ENCODE measurements at regions not wholly inside any gene's neighbourhood (a gene's known extent, or its start where the extent isn't known, plus 50 kb on each side); places are given as distances from the start of the nearest gene placed in this dataset.

- WGBS, 2 experiments (ENCODE audit: extremely low coverage in 1 of 2, insufficient coverage in 1 of 2, insufficient read length in 1 of 2, insufficient replicate concordance in 2 of 2, low coverage in 1 of 2, low lambda C conversion rate in 2 of 2, missing lambda C conversion rate in 1 of 2) = 98% methylated on average over 3 of the region's 3 CpGs; no CpG with 5 or more reads in 1 of the 2 experiments
- no peak overlapping the region for H2BK20ac ChIP-seq (ENCODE audit: low read length)
- no peaks in the 10 kb centered on the region for H4K20me1 ChIP-seq (replicated peaks in 1 of 2; ENCODE audit: control insufficient read depth in 1 of 2, insufficient read depth in 2 of 2, low read length in 2 of 2)
- CTCF ChIA-PET (ENCODE audit: partially characterized antibody) = interaction anchor here (1.0 to 2.2 kb wide), 5 partner anchors 9 to 105 kb away, joined by 3 to 10 read pairs (median 4); no protein-coding TSS in a partner anchor
- no peak for DNase-seq (ENCODE audit: low read depth in 1 of 2, low spot score in 2 of 2)
- H3K4me1 ChIP-seq (replicated peaks in 1 of 4; ENCODE audit: control insufficient read depth in 3 of 4, insufficient read depth in 4 of 4, low read length in 3 of 4) = no peaks in the 10 kb centered on the region
- H2AK5ac ChIP-seq (ENCODE audit: low read depth, low read length) = no peak overlapping the region
- no peak for FAIRE-seq
- no peaks in the 10 kb centered on the region for H3K27me3 ChIP-seq (replicated peaks in 1 of 4; ENCODE audit: control insufficient read depth in 3 of 4, extremely low read depth in 1 of 4, insufficient read depth in 3 of 4, low read length in 3 of 4)
- H3K9ac ChIP-seq (replicated peaks in 1 of 4; ENCODE audit: extremely low read depth in 1 of 4, low read depth in 3 of 4, low read length in 3 of 4) = no peak overlapping the region
- no peak overlapping the region for H3K14ac ChIP-seq (ENCODE audit: insufficient read length)
- no peaks in the 10 kb centered on the region for H3K9me3 ChIP-seq (ENCODE audit: insufficient read depth in 2 of 2, low read depth in 1 of 2, low read length in 1 of 2)
- no peaks in the 10 kb centered on the region for H3K79me1 ChIP-seq (ENCODE audit: low read depth, low read length)
- H3K36me3 ChIP-seq (ENCODE audit: control insufficient read depth in 2 of 4, insufficient read depth in 4 of 4, low read length in 3 of 4) = no peaks in the 10 kb centered on the region
- no peak overlapping the region for H2BK12ac ChIP-seq (ENCODE audit: low read depth, low read length)
- no peak overlapping the region for H4K5ac ChIP-seq (ENCODE audit: insufficient read length, low read depth, low read length)
- no peak overlapping the region for H3K18ac ChIP-seq (ENCODE audit: extremely low read depth, low read length)
- H4K91ac ChIP-seq (replicated peaks; ENCODE audit: insufficient read length, low read length) = no peak overlapping the region
- no peak overlapping the region for H2BK15ac ChIP-seq (ENCODE audit: low read length)
- H4K8ac ChIP-seq (ENCODE audit: extremely low read depth, insufficient read depth, low read length) = no peak overlapping the region
- H3K4ac ChIP-seq (replicated peaks; ENCODE audit: insufficient read length, low read depth, low read length) = no peak overlapping the region
- no peak overlapping the region for H2BK5ac ChIP-seq (ENCODE audit: low read depth, low read length)
- no peak overlapping the region for H2BK120ac ChIP-seq (replicated peaks; ENCODE audit: low read depth, low read length)
- H3K27ac ChIP-seq (ENCODE audit: low read depth, low read length) = no peak overlapping the region
- H3K4me3 ChIP-seq (ENCODE audit: extremely low read depth in 1 of 4, insufficient read depth in 2 of 4, low read depth in 3 of 4, low read length in 4 of 4) = no peak overlapping the region
- H3K4me2 ChIP-seq (ENCODE audit: insufficient read depth in 1 of 2, low read depth in 2 of 2, low read length in 2 of 2) = no peak overlapping the region
- POLR2A ChIA-PET (ENCODE audit: partially characterized antibody) = interaction anchor here (0.6 kb wide), 1 partner anchor 455 kb away, joined by 4 read pairs; no protein-coding TSS in a partner anchor
- no peak overlapping the region for H2AFZ ChIP-seq (ENCODE audit: low read length)
- no peaks in the 10 kb centered on the region for H3K79me2 ChIP-seq (ENCODE audit: control insufficient read depth in 1 of 2, insufficient read depth in 2 of 2, low read length in 2 of 2)
- TF ChIP-seq NANOG (IDR thresholded peaks at IDR 0.05; ENCODE audit: insufficient read depth, low read depth, low read length, poor library complexity, severe bottlenecking) = no peak
- no peak for TF ChIP-seq MAX (IDR thresholded peaks at IDR 0.05)
- no peak for TF ChIP-seq TBP (IDR thresholded peaks at IDR 0.05; ENCODE audit: low read depth, low read length)
- TF ChIP-seq TAF1 (IDR thresholded peaks at IDR 0.05; ENCODE audit: low read depth, low read length) = no peak
- no peak for TF ChIP-seq BACH1 (IDR thresholded peaks at IDR 0.05; ENCODE audit: low read length)
- TF ChIP-seq SUZ12 (IDR thresholded peaks at IDR 0.05; ENCODE audit: low read length) = no peak
- no peak for TF ChIP-seq CBX8 (IDR thresholded peaks at IDR 0.05; ENCODE audit: borderline replicate concordance, low read depth, low read length)
- no peaks in the 10 kb centered on the region for H3K23me2 ChIP-seq (ENCODE audit: low read depth, low read length)
- no peak overlapping the region for H3K23ac ChIP-seq (ENCODE audit: insufficient read length)
- H3K56ac ChIP-seq (replicated peaks; ENCODE audit: insufficient read length, low read depth, low read length) = no peak overlapping the region
These were observed 301.7 kb upstream of the CPEB2 start for GRCh38 chr4:14700544-14700943.

Data from H1 (cell line).